ENCODE measurements at regions not wholly inside any gene's neighbourhood (a gene's known extent, or its start where the extent isn't known, plus 50 kb on each side); places are given as distances from the start of the nearest gene placed in this dataset.

GRCh38 chr3:193813501-193813830, 220.5 kb downstream of the OPA1 start:
- H3K4me2 ChIP-seq (ENCODE audit: low read length), result no peak overlapping the region
- H3K36me3 ChIP-seq (ENCODE audit: insufficient read depth, low read length), result no peaks in the 10 kb centered on the region
- H3K9me3 ChIP-seq (ENCODE audit: low read length), result no peaks in the 10 kb centered on the region
- H3K27ac ChIP-seq (ENCODE audit: low read length), result no peak overlapping the region
- H2AFZ ChIP-seq (ENCODE audit: low read depth, low read length), result no peak overlapping the region
- H3K27me3 ChIP-seq (ENCODE audit: insufficient read depth, low read depth, low read length), result no peaks in the 10 kb centered on the region
- H3F3A ChIP-seq (ENCODE audit: insufficient read depth, low read length, poor library complexity, severe bottlenecking), result no peaks in the 10 kb centered on the region
- no peaks in the 10 kb centered on the region for H3K9me2 ChIP-seq (ENCODE audit: insufficient read depth, low read length)
- no peak for TF ChIP-seq MXI1 (conservative IDR thresholded peaks at IDR 0.05; ENCODE audit: poor library complexity, severe bottlenecking)
- TF ChIP-seq EZH2 (IDR thresholded peaks at IDR 0.05; ENCODE audit: borderline replicate concordance, insufficient read depth, low read length, poor library complexity, severe bottlenecking), result no peak
- no peak for TF ChIP-seq TAF1 (IDR thresholded peaks at IDR 0.05; ENCODE audit: low read depth)
- TF ChIP-seq EP300 (conservative IDR thresholded peaks at IDR 0.05; ENCODE audit: poor library complexity, severe bottlenecking), result no peak
- no peak for TF ChIP-seq CTCF (IDR thresholded peaks at IDR 0.05; ENCODE audit: poor library complexity, severe bottlenecking)
- TF ChIP-seq RAD21 (conservative IDR thresholded peaks at IDR 0.05), result no peak
- no peak for TF ChIP-seq POLR2AphosphoS5 (IDR thresholded peaks at IDR 0.05)
- TF ChIP-seq REST (IDR thresholded peaks at IDR 0.05; ENCODE audit: borderline replicate concordance), result no peak
- no peak for TF ChIP-seq SMC3 (conservative IDR thresholded peaks at IDR 0.05; ENCODE audit: poor library complexity)
- no peak overlapping the region for H3K4me3 ChIP-seq (ENCODE audit: low read length)
- H4K20me1 ChIP-seq (ENCODE audit: insufficient read depth), result no peaks in the 10 kb centered on the region
- no peak overlapping the region for H3K9ac ChIP-seq (ENCODE audit: low read length)
- no peaks in the 10 kb centered on the region for H3K79me2 ChIP-seq (replicated peaks; ENCODE audit: insufficient read depth, low read length)

- Histone ChIP-seq H3K4me3 (ENCODE audit: low read length) (no peak overlapping the region), H4K20me1 (ENCODE audit: insufficient read depth) (no peaks in the 10 kb centered on the region), H3K9me3 (ENCODE audit: low read length) (no peaks in the 10 kb centered on the region), H2AFZ (ENCODE audit: low read depth, low read length) (no peak overlapping the region), H3K9me2 (ENCODE audit: insufficient read depth, low read length) (no peaks in the 10 kb centered on the region), H3K36me3 (ENCODE audit: insufficient read depth, low read length) (no peaks in the 10 kb centered on the region), H3F3A (ENCODE audit: insufficient read depth, low read length, poor library complexity, severe bottlenecking) (no peaks in the 10 kb centered on the region), H3K79me2 (replicated peaks; ENCODE audit: insufficient read depth, low read length) (no peaks in the 10 kb centered on the region), H3K9ac (ENCODE audit: low read length) (no peak overlapping the region), H3K27ac (ENCODE audit: low read length) (no peak overlapping the region), H3K27me3 (ENCODE audit: insufficient read depth, low read depth, low read length) (no peaks in the 10 kb centered on the region), H3K4me2 (ENCODE audit: low read length) (no peak overlapping the region)
- no peak for TF ChIP-seq TAF1 (IDR thresholded peaks at IDR 0.05; ENCODE audit: low read depth)
- TF ChIP-seq EZH2 (IDR thresholded peaks at IDR 0.05; ENCODE audit: borderline replicate concordance, insufficient read depth, low read length, poor library complexity, severe bottlenecking), result no peak
- TF ChIP-seq RAD21 (conservative IDR thresholded peaks at IDR 0.05), result no peak
- TF ChIP-seq MXI1 (conservative IDR thresholded peaks at IDR 0.05; ENCODE audit: poor library complexity, severe bottlenecking), result no peak
- TF ChIP-seq REST (IDR thresholded peaks at IDR 0.05; ENCODE audit: borderline replicate concordance), result no peak
- no peak for TF ChIP-seq POLR2AphosphoS5 (IDR thresholded peaks at IDR 0.05)
- no peak for TF ChIP-seq SMC3 (conservative IDR thresholded peaks at IDR 0.05; ENCODE audit: poor library complexity)
- no peak for TF ChIP-seq CTCF (IDR thresholded peaks at IDR 0.05; ENCODE audit: poor library complexity, severe bottlenecking)
- TF ChIP-seq EP300 (conservative IDR thresholded peaks at IDR 0.05; ENCODE audit: poor library complexity, severe bottlenecking), result no peak
Measured at GRCh38 chr3:193814166-193814892, 221.3 kb downstream of the OPA1 start.

Measured in neural cell (in vitro differentiated cells).